KBM-7 (cell line): ENCODE measurements at regions not wholly inside any gene's neighbourhood (a gene's known extent, or its start where the extent isn't known, plus 50 kb on each side); places are given as distances from the start of the nearest gene placed in this dataset.

Experiments
- DNase-seq: peaks from one replicate; pipeline ENCODE4 v3.0.0-alpha.2; 2015
- in situ Hi-C: fragments of 300-500 bp; cut with MboI; formaldehyde crosslinking; loops from 2 replicates; pipeline ENCODE4 v1.14.3; 2020; ENCODE audit warnings: low sequenced_read_pairs, low pct_unique_long_range_greater_than_20kb, mixed read lengths

DNA sequence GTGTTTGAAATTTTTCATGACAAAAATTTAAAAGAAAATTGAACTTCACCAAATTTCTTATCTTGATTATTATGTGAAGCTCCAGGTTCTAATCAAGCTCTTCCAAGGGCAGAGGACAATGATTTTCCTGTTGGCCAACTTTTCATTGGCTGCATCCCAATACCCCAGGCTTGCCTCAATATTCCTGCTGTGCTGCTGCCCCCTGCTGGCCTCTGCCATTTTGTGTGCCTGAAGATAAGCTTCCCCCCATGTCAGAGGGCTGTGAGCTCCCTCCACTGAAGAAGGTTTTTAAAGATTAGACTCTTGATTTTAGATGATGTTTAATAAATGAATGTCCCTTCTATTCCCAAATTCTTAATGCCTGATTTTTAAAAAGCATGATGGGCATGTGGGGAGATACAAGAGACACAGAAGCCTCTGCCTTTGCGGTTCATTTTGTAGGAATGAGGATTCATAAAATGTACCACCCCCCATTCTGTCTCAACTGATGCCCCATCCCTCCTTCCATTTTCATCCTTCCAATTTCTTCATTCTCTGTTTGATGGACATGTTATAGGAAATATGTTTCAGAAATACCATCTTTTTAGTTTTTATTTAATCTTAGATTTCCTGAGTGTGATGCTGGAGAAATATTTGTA, 76.7 kb upstream of the RGS6 start:
- peak; percentile 59 for DNase-seq

DNA sequence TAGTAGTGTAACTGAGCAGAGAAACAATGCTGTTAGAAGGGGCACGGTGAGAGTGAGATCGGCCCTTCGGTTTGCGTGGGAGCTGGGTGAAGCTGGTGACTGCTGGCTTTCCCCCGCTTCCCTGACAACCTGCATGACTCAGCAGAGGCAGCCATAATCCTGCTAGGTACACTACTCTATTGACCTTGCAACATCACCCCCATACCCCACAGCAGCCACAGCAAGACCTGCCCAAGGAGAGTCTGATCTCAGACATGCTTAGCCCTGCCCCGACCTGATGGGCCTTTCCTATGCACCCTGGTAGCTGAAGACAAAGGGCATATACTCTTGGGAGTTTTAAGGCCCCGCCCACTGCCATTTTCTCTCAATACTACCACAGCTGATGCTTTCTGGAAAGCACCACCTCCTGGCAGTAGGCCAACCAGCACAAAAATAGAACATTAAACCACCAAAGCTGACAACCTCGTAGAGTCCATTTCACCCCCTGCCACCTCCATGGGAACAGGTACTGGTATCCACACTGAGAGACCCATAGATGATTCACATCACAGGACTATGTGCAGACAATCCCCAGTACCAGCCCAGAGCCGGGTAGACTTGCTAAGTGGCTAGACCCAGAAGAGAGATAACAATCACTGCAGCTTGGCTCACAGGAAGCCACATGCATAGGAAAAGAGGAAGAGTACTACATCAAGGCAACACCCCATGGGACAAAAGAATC, 75.9 kb upstream of the RGS6 start:
- DNase-seq: peak; percentile 80
- in situ Hi-C loops: no loop called here

More for the DNA sequence above, 76.7 kb upstream of the RGS6 start:
- in situ Hi-C loops: no loop called here

GRCh38 chr14:71863049-71863448, 69.2 kb upstream of the RGS6 start:
- in situ Hi-C loops: no loop called here
- DNase-seq: no peak

GRCh38 chr14:71863766-71864165, 68.5 kb upstream of the RGS6 start:
- in situ Hi-C loops: no loop called here

More at GRCh38 chr14:71863766-71864165, 68.5 kb upstream of the RGS6 start:
- no peak for DNase-seq
